Activated T-cell treated with anti-CD3 and anti-CD28 coated beads, Interleukin-2, amount 50 U/mL, for 72 hours (primary cell): ENCODE measurements at regions not wholly inside any gene's neighbourhood (a gene's known extent, or its start where the extent isn't known, plus 50 kb on each side); places are given as distances from the start of the nearest gene placed in this dataset.

Experiments
- ATAC-seq, 2 donors: fragments of 150-1000 bp; cut with Tn5 transposase; replicated peaks in 1 of 2; 2 replicates each; pipeline ENCODE4 v1.10.0; 2021; ENCODE audit warnings: moderate library complexity in 2 of 2, mild to moderate bottlenecking in 1 of 2
- DNase-seq, 2 donors: peaks; one replicate each; pipeline ENCODE4 v3.0.0; 2021 to 2022; ENCODE audit warnings: mixed read lengths in 1 of 2
- H3K27ac Mint-ChIP-seq: one replicate; pipeline ENCODE4 v1.8.0; 2022; ENCODE audit warnings: mild to moderate bottlenecking, moderate library complexity, mixed read lengths
- H3K27me3 Mint-ChIP-seq: one replicate; pipeline ENCODE4 v1.8.0; 2022; ENCODE audit warnings: low read depth, mixed read lengths
- H3K36me3 Mint-ChIP-seq, 2 donors: one replicate each; pipeline ENCODE4 v1.8.0; 2022; ENCODE audit warnings: mixed read lengths in 2 of 2, mild to moderate bottlenecking in 1 of 2; ENCODE audit not compliant: insufficient read depth in 2 of 2
- H3K4me1 Mint-ChIP-seq: one replicate; pipeline ENCODE4 v1.8.0; 2022; ENCODE audit warnings: low read depth, mixed read lengths
- H3K4me3 Mint-ChIP-seq, 2 donors: one replicate each; pipeline ENCODE4 v1.8.0; 2022; ENCODE audit warnings: mild to moderate bottlenecking in 2 of 2, mixed read lengths in 2 of 2, moderate library complexity in 2 of 2
- H3K9me3 Mint-ChIP-seq, 2 donors: one replicate each; pipeline ENCODE4 v1.8.0; 2022; ENCODE audit warnings: mixed read lengths in 2 of 2

DNA sequence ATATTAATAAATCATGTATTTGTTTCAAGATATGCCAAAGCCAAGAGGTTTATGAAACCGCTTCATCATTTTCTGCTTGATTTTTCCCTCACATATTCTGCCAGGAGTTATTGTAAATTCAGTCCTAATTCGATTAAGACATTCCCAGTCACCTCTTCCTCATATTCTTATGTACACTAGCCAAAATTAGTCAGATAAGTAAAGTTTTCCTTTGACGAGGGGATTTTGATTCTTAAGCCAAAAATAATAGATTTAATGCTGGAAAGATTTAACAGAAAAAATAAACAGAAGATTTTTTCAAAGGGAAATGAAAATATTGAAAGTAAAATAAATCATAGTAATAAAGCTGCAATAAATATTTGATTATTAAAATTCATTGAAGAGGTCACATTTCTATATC, 51.0 kb upstream of the VEGFC start:
- H3K27me3 Mint-ChIP-seq = no peaks in the 10 kb centered on the region
- no peaks in the 10 kb centered on the region for H3K9me3 Mint-ChIP-seq

DNA sequence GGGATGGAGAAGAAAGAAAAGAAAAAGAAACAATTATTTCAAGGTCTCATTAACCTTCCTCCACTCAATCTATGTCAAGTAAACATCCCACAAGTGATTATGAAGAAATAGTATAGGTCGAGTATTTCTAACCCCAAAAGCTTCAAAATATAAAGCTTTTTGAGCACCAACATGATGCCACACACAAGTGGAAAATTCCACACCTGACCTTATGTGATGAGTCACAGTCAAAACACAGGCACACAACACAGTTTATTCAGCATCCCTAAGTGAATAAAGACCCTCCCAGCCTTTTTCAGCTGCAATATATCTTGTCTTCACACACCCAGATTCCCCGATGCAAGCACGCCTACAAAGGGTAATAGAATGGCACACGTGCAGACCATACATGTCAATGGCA, 51.7 kb upstream of the VEGFC start:
- no peak for ATAC-seq
- no peak for DNase-seq
- Mint-ChIP-seq H3K36me3 (no peaks in the 10 kb centered on the region), H3K4me3 (no peak overlapping the region), H3K9me3 (no peaks in the 10 kb centered on the region), H3K27me3 (no peaks in the 10 kb centered on the region), H3K4me1 (no peaks in the 10 kb centered on the region), H3K27ac (no peak overlapping the region)

More for the DNA sequence above, 51.0 kb upstream of the VEGFC start:
- no peak for DNase-seq
- H3K36me3 Mint-ChIP-seq = no peaks in the 10 kb centered on the region
- no peak for ATAC-seq
- no peak overlapping the region for H3K27ac Mint-ChIP-seq
- no peak overlapping the region for H3K4me3 Mint-ChIP-seq
- no peaks in the 10 kb centered on the region for H3K4me1 Mint-ChIP-seq

DNA sequence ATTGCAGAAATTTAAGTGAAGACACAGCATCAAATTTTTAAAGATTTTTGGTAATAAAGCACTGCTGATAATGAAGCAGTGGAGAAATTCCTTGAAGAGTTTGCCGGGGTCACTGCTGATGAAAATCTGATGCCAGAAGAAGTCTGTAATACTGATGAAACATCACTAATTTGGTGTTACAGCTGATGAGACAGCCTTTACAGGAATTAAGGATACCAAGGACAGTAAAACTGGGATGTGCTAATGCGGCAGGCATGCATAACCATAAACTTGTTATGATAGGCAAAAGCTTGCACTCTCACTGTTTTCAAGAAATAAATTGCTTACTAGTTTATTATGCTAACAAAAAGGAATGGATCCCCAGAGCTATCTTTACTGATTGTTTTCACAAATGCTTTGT, 52.9 kb upstream of the VEGFC start:
- H3K4me3 Mint-ChIP-seq = no peak overlapping the region
- no peaks in the 10 kb centered on the region for H3K9me3 Mint-ChIP-seq
- H3K4me1 Mint-ChIP-seq = no peaks in the 10 kb centered on the region
- DNase-seq (no peak), ATAC-seq (no peak)
- no peak overlapping the region for H3K27ac Mint-ChIP-seq
- no peaks in the 10 kb centered on the region for H3K36me3 Mint-ChIP-seq
- H3K27me3 Mint-ChIP-seq = no peaks in the 10 kb centered on the region

DNA sequence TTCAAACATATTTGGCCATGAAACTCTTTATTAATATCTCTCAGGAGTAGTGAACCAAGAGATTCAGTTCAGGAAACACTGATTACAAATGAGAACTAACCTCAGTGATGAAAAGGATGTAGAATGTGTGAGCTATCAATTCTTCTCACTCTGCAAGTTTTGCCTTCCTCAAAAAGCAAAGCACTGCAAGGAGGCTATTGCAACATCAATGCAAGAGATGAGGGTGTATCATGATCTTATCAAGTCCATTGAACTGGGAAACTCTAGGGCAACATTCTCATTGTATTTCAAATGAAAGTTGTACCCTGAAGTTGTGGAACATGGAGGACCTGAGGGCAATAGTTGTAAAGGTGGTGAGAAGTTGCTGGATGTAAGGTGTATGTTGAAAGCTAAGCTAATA, 56.4 kb upstream of the VEGFC start:
- Mint-ChIP-seq H3K4me1 (no peaks in the 10 kb centered on the region), H3K27ac (no peak overlapping the region), H3K36me3 (no peaks in the 10 kb centered on the region), H3K9me3 (peaks cover 0 to under 1% of the 10 kb centered on the region in 2 donors), H3K27me3 (no peaks in the 10 kb centered on the region), H3K4me3 (no peak overlapping the region)
- DNase-seq (no peak), ATAC-seq (no peak)

DNA sequence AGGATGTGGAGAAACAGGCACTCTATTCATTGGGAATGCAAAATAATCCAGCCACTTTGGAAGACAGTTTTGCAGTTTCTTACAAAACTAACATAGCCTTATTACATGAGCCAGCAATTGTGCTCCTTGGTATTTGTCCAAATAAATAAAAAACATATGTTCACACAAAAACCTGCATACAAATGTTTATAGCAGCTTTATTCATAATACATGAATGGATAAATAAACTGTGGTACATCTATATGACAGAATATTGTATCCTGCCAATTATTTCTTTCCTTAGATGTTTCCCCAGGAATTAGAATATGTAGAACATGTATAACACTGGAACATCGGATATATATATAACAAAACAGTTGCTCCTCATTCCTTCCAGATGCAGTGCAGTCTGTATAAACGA, 57.7 kb upstream of the VEGFC start:
- Mint-ChIP-seq H3K9me3 (peaks cover 0 to 2% of the 10 kb centered on the region in 2 donors), H3K27ac (no peak overlapping the region), H3K4me3 (no peak overlapping the region), H3K36me3 (no peaks in the 10 kb centered on the region), H3K4me1 (no peaks in the 10 kb centered on the region), H3K27me3 (no peaks in the 10 kb centered on the region)
- DNase-seq = no peak
- ATAC-seq = no peak

DNA sequence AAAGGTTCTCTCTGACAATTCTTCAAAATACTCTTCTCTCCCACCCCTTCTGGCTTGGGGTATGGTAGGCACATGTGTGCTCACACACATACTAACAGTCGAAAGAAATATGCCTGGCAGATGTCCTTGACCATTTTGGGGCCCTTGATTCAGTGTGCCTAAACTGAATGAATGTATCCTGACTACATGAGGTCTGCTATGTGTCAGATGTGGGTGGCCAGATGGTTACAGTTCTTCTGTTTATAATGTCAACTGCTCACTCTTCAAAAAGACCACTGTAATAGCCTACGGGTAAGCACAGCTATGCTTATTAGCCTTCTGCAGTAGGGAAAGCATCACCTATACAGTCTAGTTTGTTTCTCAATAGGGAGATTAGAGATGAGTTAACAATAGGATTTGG, 63.7 kb upstream of the VEGFC start:
- no peak overlapping the region for H3K27ac Mint-ChIP-seq
- peaks cover 0 to 4% of the 10 kb centered on the region in 2 donors for H3K9me3 Mint-ChIP-seq
- no peak overlapping the region for H3K4me3 Mint-ChIP-seq
- no peaks in the 10 kb centered on the region for H3K4me1 Mint-ChIP-seq
- peaks cover 0 to 2% of the 10 kb centered on the region in 2 donors for H3K36me3 Mint-ChIP-seq
- DNase-seq = no peak
- H3K27me3 Mint-ChIP-seq = no peaks in the 10 kb centered on the region
- ATAC-seq = no peak

DNA sequence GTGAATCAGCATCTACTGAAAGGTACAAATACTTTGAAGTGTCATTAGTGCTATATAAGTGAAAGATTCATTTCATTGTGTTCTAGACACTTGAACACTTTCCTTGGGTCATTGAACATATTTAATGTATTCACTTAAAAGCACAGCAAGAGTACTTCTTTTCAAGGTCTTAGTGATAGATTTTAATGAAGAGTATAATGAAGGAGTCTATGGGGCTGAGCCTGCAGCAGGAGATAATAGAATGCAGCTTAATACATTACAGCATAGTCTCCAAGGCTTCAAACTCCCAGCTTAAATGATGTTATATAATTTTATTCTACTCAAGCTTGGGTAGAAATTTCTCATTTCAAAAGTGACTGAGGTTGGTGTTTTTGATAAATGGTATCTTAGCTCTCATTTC, 66.1 kb upstream of the VEGFC start:
- Mint-ChIP-seq H3K4me3 (no peak overlapping the region), H3K36me3 (peaks cover 0 to 2% of the 10 kb centered on the region in 2 donors), H3K27me3 (no peaks in the 10 kb centered on the region), H3K9me3 (peaks cover 0 to 4% of the 10 kb centered on the region in 2 donors), H3K4me1 (no peaks in the 10 kb centered on the region), H3K27ac (no peak overlapping the region)
- ATAC-seq = no peak
- DNase-seq = no peak

DNA sequence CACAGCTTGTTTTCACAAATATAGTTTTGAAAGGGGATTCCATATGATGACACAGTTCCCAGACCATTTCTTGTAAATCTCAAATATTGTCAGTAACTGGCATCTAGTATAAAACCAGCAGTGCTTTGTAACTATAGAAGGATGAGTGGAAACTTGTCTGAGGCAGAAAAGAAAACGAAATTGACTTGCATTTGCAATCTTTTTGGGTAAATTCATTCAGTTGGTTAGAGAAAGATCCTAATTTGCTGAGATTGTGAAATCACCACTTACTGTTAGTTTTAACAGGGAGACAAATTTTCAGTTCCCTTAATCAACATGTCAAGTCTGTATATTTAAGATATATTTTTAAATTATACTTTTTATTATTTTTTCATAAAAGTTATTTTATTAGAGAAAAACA, 71.5 kb upstream of the VEGFC start:
- peaks cover 0 to 2% of the 10 kb centered on the region in 2 donors for H3K36me3 Mint-ChIP-seq
- no peak overlapping the region for H3K4me3 Mint-ChIP-seq
- ATAC-seq (no peak), DNase-seq (no peak)
- no peak overlapping the region for H3K27ac Mint-ChIP-seq
- peaks cover 0 to 4% of the 10 kb centered on the region in 2 donors for H3K9me3 Mint-ChIP-seq
- no peaks in the 10 kb centered on the region for H3K27me3 Mint-ChIP-seq
- no peaks in the 10 kb centered on the region for H3K4me1 Mint-ChIP-seq

DNA sequence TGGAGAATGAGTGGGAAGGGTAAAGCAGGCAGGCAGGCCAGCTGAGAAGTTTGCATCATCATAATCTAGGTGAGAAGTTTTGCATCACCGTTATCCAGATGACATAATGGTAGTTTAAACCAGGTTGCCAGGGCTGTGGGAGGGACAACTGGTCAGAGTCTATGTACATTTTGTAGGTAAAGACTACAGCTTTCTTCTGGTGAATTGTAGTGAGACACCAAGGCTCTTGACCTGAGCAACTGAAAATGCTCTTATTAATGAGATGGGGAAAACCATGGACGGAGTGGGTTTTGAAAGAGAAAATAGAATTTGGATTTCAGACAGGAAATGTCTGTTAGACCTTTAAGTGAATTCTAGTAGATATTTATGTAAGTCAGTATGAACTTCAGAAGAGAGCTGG, 76.0 kb upstream of the VEGFC start:
- H3K4me3 Mint-ChIP-seq = no peak overlapping the region
- H3K4me1 Mint-ChIP-seq = no peaks in the 10 kb centered on the region
- no peaks in the 10 kb centered on the region for H3K36me3 Mint-ChIP-seq
- DNase-seq = no peak
- no peak for ATAC-seq
- no peaks in the 10 kb centered on the region for H3K27me3 Mint-ChIP-seq
- peaks cover 2 to 7% of the 10 kb centered on the region in 2 donors for H3K9me3 Mint-ChIP-seq
- no peak overlapping the region for H3K27ac Mint-ChIP-seq

DNA sequence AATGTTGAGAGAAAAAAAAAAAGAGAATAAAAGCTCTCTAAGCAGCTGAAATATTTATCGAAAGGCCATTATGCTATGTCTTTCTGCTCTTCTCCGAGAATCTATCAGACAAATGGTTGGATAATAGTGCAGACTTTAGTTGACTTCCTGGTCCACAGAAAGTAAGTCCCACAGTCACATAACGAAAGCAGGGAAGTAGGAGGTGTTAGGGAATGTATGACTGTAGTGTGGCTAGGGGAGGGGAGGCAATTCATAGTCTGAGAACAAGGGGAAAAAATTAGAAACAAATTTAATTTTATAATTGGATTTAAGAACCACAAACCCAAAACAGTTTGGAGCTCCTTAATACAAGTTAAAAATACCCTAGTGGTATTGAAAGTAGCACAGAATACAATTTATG, 79.7 kb upstream of the VEGFC start:
- no peak for ATAC-seq

DNA sequence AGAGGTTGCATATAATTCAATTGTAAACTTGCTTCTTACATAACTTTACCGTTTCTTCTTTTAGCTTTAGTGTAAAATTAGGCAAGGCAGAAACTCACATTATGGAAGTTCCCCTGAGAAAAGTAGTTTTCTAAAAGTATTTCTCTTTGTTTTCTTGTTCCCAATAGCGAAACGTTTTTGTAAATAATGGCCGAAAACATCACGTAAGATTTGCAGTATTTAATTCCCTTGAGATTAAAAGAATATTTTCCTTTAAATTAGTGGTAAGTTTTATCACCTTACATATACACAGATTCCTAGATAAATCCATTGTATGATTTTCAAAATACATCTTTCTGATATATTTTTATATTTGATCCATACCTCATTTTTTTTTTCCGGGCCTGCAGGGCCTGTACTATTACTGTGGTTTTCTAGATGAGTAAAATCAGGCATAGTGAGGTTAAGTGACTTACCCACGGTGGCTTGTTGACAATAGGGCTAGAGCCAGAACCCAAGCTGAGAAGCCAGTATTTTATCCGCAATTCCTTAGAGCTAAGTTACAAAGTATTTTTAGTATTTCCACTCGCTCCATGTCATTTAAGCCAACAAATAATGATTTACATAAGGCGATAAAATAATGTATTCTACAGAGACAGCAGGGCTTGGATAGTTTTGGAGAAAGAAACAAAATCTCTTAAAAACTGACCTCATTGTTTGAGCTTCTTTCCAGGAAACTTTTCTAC, 82.2 kb upstream of the VEGFC start:
- Mint-ChIP-seq H3K27me3 (no peaks in the 10 kb centered on the region), H3K4me1 (no peaks in the 10 kb centered on the region)
- DNase-seq = no peak

More for the DNA sequence above, 79.7 kb upstream of the VEGFC start:
- H3K4me1 Mint-ChIP-seq = no peaks in the 10 kb centered on the region
- no peak for DNase-seq
- H3K27me3 Mint-ChIP-seq = no peaks in the 10 kb centered on the region
- H3K27ac Mint-ChIP-seq = no peak overlapping the region
- H3K9me3 Mint-ChIP-seq = peaks cover 4 to 5% of the 10 kb centered on the region in 2 donors
- H3K36me3 Mint-ChIP-seq = no peaks in the 10 kb centered on the region
- no peak overlapping the region for H3K4me3 Mint-ChIP-seq

DNA sequence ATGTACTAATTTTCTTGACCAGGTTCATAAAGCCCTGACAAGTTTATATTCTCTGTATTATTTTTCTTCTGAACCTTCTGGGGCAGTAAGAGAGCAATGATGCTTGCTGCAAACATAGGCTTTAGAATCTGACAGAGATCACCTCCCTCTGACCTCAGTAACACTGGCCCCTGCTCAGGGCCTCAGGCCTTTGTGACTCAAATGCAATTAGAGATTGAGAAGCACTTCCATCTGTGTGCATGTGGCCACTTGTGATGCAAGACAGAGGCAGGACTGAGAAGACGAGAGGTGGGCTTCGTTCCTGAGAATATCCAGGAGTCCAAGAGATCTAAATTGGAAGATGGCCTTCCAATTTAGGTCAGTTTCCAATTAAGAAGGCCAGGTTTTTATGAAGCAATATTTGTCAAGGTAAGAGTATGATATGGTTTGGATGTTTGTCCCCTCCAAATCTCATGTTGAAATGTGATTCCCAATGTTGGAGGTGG, 82.8 kb upstream of the VEGFC start:
- ATAC-seq (no peak), DNase-seq (no peak)
- H3K4me1 Mint-ChIP-seq = no peaks in the 10 kb centered on the region
- no peaks in the 10 kb centered on the region for H3K36me3 Mint-ChIP-seq
- H3K27ac Mint-ChIP-seq = no peak overlapping the region
- H3K4me3 Mint-ChIP-seq = no peak overlapping the region
- H3K27me3 Mint-ChIP-seq = no peaks in the 10 kb centered on the region
- H3K9me3 Mint-ChIP-seq = peaks cover under 1 to 6% of the 10 kb centered on the region in 2 donors

More for the DNA sequence above, 82.2 kb upstream of the VEGFC start:
- no peak overlapping the region for H3K27ac Mint-ChIP-seq
- H3K9me3 Mint-ChIP-seq = peaks cover 3 to 6% of the 10 kb centered on the region in 2 donors
- H3K36me3 Mint-ChIP-seq = no peaks in the 10 kb centered on the region
- no peak for ATAC-seq
- no peak overlapping the region for H3K4me3 Mint-ChIP-seq

DNA sequence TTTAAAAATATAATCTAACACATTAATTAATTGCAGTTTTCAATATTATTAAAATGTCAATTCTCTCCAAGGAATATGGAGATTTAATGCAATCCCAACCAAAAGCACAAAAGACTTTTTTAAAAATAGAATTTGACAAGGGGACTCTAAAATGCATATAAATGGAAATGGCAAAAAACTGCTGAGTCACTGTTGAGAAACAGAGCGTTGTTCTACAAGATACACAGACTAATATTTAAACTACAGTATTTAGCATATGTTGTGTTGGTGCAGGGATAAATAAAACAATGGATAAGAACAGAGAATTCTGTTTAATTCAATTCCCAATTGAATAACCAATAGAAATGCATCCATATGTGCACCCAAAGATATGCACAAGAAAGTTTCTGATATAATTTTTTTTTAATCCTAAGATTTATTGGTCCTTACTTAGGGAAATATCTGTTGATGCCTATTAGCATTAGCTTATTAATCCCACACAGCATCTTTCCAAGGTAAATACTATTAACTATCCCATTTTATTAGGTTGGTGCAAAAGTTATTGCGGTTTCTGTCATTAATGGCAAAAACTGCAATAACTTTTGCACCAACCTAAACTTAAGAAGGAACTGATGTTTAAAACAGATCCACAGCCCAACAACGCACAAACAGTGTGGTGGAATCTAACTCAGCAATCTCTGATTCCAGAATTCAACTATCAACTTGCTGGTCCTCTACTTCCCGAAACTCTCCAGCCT, 86.8 kb upstream of the VEGFC start:
- Mint-ChIP-seq H3K4me3 (no peak overlapping the region), H3K9me3 (peaks cover 0 to 5% of the 10 kb centered on the region in 2 donors), H3K27me3 (no peaks in the 10 kb centered on the region), H3K36me3 (no peaks in the 10 kb centered on the region), H3K27ac (no peak overlapping the region), H3K4me1 (no peaks in the 10 kb centered on the region)
- ATAC-seq = no peak
- DNase-seq = no peak
